ENCODE measurements at regions not wholly inside any gene's neighbourhood (a gene's known extent, or its start where the extent isn't known, plus 50 kb on each side); places are given as distances from the start of the nearest gene placed in this dataset.

DNA sequence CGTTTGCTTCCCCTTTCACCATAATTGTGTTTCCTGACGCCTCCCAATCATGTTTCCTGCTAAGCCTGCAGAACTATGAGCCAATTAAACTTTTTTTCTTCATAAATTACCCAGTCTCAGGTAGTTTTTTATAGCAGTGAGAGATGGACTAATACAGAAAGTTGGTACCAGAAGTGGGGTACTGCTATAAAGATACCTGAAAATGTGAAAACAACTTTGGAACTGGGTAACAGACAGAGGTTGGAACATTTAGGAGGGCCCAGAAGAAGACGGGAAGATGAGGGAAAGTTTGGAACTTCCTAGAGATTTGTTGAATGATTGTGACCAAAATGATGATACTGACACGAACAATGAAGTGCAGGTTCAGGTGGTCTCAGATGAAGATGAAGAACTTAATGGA is 1058.6 kb upstream of the CITED2 start:
- TF ChIP-seq CTCF (IDR thresholded peaks at IDR 0.05), result no peak
- no peak for TF ChIP-seq POLR2A (IDR thresholded peaks at IDR 0.05)
